ENCODE measurements at regions not wholly inside any gene's neighbourhood (a gene's known extent, or its start where the extent isn't known, plus 50 kb on each side); places are given as distances from the start of the nearest gene placed in this dataset.

DNA sequence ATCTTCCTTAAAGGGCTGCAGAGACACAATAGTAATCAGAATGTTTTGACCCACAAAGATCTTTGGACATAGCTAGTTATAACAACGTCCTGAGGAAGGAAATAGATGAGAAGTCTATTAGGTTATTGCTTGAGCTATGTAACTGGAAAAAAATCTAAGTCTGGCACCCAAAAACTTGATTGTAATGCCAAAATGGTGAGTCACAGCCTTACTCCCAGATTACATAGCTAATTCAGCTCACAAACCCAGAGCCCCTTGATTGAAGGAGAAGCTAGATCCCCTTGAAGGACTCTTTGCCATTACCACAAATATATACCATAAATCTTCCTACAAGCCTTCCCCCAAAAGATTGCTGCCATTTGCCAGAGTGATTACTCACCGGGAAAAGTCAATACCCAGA lies 341.8 kb upstream of the KIF2A start:
- H3K36me3 Mint-ChIP-seq (ENCODE audit: low read depth): no peaks in the 10 kb centered on the region
- ATAC-seq (no peak), DNase-seq (no peak)
- H3K9me3 Mint-ChIP-seq: no peaks in the 10 kb centered on the region
- intact Hi-C loops (cut with micrococcal nuclease): no loop called here
- H3K27me3 Mint-ChIP-seq: no peaks in the 10 kb centered on the region
- no peak overlapping the region for H3K4me3 Mint-ChIP-seq
- no peak overlapping the region for H3K27ac Mint-ChIP-seq
- POLR2A ChIA-PET: no interaction called here
- CTCF ChIA-PET: no interaction called here
- TF ChIP-seq, protein P1, sequence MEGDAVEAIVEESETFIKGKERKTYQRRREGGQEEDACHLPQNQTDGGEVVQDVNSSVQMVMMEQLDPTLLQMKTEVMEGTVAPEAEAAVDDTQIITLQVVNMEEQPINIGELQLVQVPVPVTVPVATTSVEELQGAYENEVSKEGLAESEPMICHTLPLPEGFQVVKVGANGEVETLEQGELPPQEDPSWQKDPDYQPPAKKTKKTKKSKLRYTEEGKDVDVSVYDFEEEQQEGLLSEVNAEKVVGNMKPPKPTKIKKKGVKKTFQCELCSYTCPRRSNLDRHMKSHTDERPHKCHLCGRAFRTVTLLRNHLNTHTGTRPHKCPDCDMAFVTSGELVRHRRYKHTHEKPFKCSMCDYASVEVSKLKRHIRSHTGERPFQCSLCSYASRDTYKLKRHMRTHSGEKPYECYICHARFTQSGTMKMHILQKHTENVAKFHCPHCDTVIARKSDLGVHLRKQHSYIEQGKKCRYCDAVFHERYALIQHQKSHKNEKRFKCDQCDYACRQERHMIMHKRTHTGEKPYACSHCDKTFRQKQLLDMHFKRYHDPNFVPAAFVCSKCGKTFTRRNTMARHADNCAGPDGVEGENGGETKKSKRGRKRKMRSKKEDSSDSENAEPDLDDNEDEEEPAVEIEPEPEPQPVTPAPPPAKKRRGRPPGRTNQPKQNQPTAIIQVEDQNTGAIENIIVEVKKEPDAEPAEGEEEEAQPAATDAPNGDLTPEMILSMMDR (IDR thresholded peaks at IDR 0.05): no peak
- no peaks in the 10 kb centered on the region for H3K4me1 Mint-ChIP-seq (ENCODE audit: low read depth)

DNA sequence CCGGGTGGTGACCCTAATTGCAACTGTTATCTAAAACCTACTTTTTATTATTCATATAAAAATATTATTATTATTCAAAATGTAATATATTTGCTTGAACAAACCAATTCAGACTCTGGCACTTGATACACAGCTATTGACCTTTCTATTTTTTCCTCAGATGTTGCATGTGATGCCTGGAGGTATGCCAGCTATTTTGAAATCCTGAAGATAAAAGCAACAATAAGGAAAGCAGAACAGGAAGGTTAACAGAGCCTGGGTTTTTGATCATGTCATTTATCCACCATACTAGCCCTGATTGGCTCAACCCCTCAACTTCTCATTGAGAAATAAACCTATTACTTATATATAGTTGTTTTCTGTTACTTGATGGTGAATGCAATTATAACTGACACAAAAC lies 340.9 kb upstream of the KIF2A start:
- CTCF ChIA-PET: no interaction called here
- DNase-seq (no peak), ATAC-seq (no peak)
- no peak overlapping the region for H3K4me3 Mint-ChIP-seq
- no peaks in the 10 kb centered on the region for H3K36me3 Mint-ChIP-seq (ENCODE audit: low read depth)
- H3K9me3 Mint-ChIP-seq: no peaks in the 10 kb centered on the region
- no peaks in the 10 kb centered on the region for H3K27me3 Mint-ChIP-seq
- POLR2A ChIA-PET: no interaction called here
- H3K4me1 Mint-ChIP-seq (ENCODE audit: low read depth): no peaks in the 10 kb centered on the region
- intact Hi-C loops (cut with micrococcal nuclease): no loop called here
- TF ChIP-seq, protein P1 (IDR thresholded peaks at IDR 0.05): no peak
- H3K27ac Mint-ChIP-seq: no peak overlapping the region

DNA sequence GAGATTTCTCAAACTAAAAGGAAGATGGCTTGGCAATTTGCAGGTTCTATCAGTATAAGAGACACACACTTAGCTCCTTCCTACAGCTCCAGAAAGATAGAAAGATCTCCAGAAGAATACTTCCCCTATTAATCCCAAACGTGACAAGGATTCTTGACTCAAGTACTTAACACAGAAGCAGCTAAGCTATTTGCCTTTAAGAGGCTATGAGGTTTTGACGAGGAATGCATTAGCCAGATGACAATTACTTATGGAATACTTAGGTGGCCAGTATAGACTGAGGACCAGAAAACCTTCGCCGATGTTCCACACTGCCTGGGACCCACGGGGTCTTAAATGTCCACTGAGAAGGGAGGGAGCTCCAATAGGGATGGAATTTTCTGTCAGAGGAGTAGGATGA lies 340.5 kb upstream of the KIF2A start:
- Mint-ChIP-seq H3K4me3 (no peak overlapping the region), H3K9me3 (no peaks in the 10 kb centered on the region), H3K27ac (no peak overlapping the region), H3K27me3 (no peaks in the 10 kb centered on the region), H3K36me3 (ENCODE audit: low read depth) (no peaks in the 10 kb centered on the region), H3K4me1 (ENCODE audit: low read depth) (no peaks in the 10 kb centered on the region)
- TF ChIP-seq, protein P1 (IDR thresholded peaks at IDR 0.05): no peak
- ChIA-PET CTCF (no interaction called here), POLR2A (no interaction called here)
- intact Hi-C loops (cut with micrococcal nuclease): no loop called here
- ATAC-seq (no peak), DNase-seq (no peak)

DNA sequence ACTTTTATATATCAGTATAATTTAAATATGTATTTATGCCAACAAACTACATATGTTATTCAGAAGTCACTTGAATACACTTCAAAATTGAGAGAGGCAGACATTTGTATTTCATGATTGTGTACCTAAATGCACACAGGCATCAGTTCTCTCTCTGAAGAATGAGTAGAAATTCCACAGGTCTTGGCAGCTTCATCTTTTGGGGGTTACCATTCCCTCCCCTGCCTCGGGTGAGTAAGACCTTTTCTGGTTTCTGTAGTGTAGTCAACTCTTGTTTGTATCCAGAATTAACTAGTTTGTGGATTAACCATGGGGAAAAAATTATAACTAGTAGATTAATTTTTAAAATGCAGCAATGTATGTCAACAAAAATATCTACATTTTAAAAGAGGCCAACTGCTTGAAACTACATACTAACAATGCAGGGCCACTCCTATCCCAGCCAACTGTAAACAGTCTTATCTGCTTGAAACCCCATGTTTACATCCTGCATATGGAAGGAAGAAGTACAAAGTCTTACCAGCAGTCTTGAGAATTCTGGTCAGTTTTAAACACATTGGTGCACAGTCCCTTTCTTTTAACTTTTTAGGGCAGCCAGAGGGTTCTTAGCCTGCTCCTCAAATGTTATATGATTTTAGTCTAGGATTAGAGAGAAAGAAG lies 339.6 kb upstream of the KIF2A start:
- ATAC-seq: no peak
- Mint-ChIP-seq H3K9me3 (no peaks in the 10 kb centered on the region), H3K4me1 (ENCODE audit: low read depth) (no peaks in the 10 kb centered on the region), H3K27me3 (no peaks in the 10 kb centered on the region), H3K27ac (no peak overlapping the region), H3K36me3 (ENCODE audit: low read depth) (no peaks in the 10 kb centered on the region), H3K4me3 (no peak overlapping the region)
- DNase-seq: no peak
- POLR2A ChIA-PET: no interaction called here
- TF ChIP-seq, protein P1 (IDR thresholded peaks at IDR 0.05): no peak
- CTCF ChIA-PET: no interaction called here
- intact Hi-C loops (cut with micrococcal nuclease): no loop called here

DNA sequence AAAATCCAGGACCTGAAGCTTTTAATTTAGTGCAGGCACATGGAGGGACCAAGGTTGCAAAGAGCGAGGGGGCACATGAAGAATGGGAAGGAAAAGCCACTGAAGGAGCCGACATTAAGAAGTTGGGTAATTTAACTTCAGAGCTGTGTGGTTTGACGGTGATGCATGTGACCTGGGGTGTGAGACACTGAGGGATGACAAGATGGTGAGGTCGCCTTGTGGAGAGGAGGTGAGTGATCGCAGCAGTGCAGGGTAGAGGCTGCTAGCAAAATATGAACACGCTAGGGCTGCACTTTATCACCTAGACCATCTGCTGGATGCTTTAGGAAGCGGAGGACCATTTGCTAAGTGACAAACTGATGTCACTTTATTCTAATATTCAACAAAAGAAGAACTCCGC lies 339.0 kb upstream of the KIF2A start:
- TF ChIP-seq, protein P1 (IDR thresholded peaks at IDR 0.05): no peak
- intact Hi-C loops (cut with micrococcal nuclease): no loop called here

More for the DNA sequence above, 339.0 kb upstream of the KIF2A start:
- ChIA-PET POLR2A (no interaction called here), CTCF (no interaction called here)
- Mint-ChIP-seq H3K27ac (no peak overlapping the region), H3K27me3 (no peaks in the 10 kb centered on the region), H3K9me3 (no peaks in the 10 kb centered on the region), H3K4me3 (no peak overlapping the region), H3K36me3 (ENCODE audit: low read depth) (no peaks in the 10 kb centered on the region), H3K4me1 (ENCODE audit: low read depth) (no peaks in the 10 kb centered on the region)
- no peak for ATAC-seq
- DNase-seq: no peak

Data from activated CD8-positive, alpha-beta T cell treated with anti-CD3 and anti-CD28 coated beads for 36 hours (primary cell).